H1 (cell line): ENCODE measurements at regions not wholly inside any gene's neighbourhood (a gene's known extent, or its start where the extent isn't known, plus 50 kb on each side); places are given as distances from the start of the nearest gene placed in this dataset.

Source experiments
- CTCF ChIA-PET: fragments of 300-600 bp; sonication (Branson Sonifier 250); formaldehyde crosslinking; loops from one replicate; lab custom pipeline; 2021; ENCODE audit not compliant: partially characterized antibody; lab: Charles Lee
- POLR2A ChIA-PET: fragments of 300-600 bp; sonication (Branson Sonifier 250); formaldehyde crosslinking; loops from one replicate; lab custom pipeline; 2021; ENCODE audit warnings: inconsistent platforms; ENCODE audit not compliant: partially characterized antibody; lab: Charles Lee
- DNase-seq, 2 experiments: peaks; one replicate each; pipeline versions ENCODE4 v3.0.0 to v3.0.0-alpha.2; 2010 to 2022; ENCODE audit warnings: low spot score in 2 of 2, low read depth in 1 of 2, mixed read lengths in 1 of 2
- FAIRE-seq: peaks from 2 replicates; lab custom pipeline; 2011; peaks lifted over from hg19 to GRCh38; lab: Jason Lieb, UNC
- H2AFZ ChIP-seq: 2 replicates; pipeline ENCODE4 v1.8.1; 2012; ENCODE audit warnings: low read length, inconsistent platforms
- H2AK5ac ChIP-seq: 2 replicates; pipeline ENCODE4 v1.6.1; 2013; ENCODE audit warnings: low read depth, low read length
- H2BK120ac ChIP-seq: replicated peaks from 2 replicates; pipeline ENCODE3; 2013; ENCODE audit warnings: low read depth, low read length, inconsistent platforms
- H2BK12ac ChIP-seq: 2 replicates; pipeline ENCODE4 v1.6.1; 2013; ENCODE audit warnings: low read depth, low read length
- H2BK15ac ChIP-seq: 2 replicates; pipeline ENCODE4 v1.6.1; 2013; ENCODE audit warnings: low read length
- H2BK20ac ChIP-seq: 2 replicates; pipeline ENCODE4 v1.6.1; 2013; ENCODE audit warnings: low read length
- H2BK5ac ChIP-seq: 2 replicates; pipeline ENCODE4 v1.6.1; 2013; ENCODE audit warnings: low read depth, low read length
- H3K14ac ChIP-seq: 2 replicates; pipeline ENCODE4 v1.6.1; 2013; ENCODE audit warnings: inconsistent platforms; ENCODE audit not compliant: insufficient read length
- H3K18ac ChIP-seq: 2 replicates; pipeline ENCODE4 v1.6.1; 2013; ENCODE audit warnings: low read length; ENCODE audit errors: extremely low read depth
- H3K23ac ChIP-seq: 2 replicates; pipeline ENCODE4 v1.6.1; 2013; ENCODE audit warnings: inconsistent platforms; ENCODE audit not compliant: insufficient read length
- H3K23me2 ChIP-seq: 2 replicates; pipeline ENCODE4 v1.6.1; 2013; ENCODE audit warnings: low read depth, low read length
- H3K27ac ChIP-seq: 2 replicates; pipeline ENCODE4 v1.6.1; 2011; ENCODE audit warnings: low read depth, low read length, inconsistent platforms
- H3K27me3 ChIP-seq, 4 experiments: replicated peaks in 1 of 4; 1 replicate in 1 of 4; 2 replicates in 3 of 4; pipeline versions ENCODE4 v1.6.1 to v1.8.1; 2011 to 2013; ENCODE audit warnings: low read length in 3 of 4, mild to moderate bottlenecking in 3 of 4, inconsistent platforms in 2 of 4, mixed read lengths in 2 of 4, moderate library complexity in 1 of 4; ENCODE audit not compliant: control insufficient read depth in 3 of 4, insufficient read depth in 3 of 4; ENCODE audit errors: extremely low read depth in 1 of 4
- H3K36me3 ChIP-seq, 4 experiments: 2 replicates each; pipeline versions ENCODE4 v1.6.1 to v1.8.1; 2011 to 2013; ENCODE audit warnings: mild to moderate bottlenecking in 4 of 4, low read length in 3 of 4, moderate library complexity in 2 of 4, control low read depth in 1 of 4, inconsistent platforms in 1 of 4; ENCODE audit not compliant: insufficient read depth in 4 of 4, control insufficient read depth in 2 of 4
- H3K4ac ChIP-seq: replicated peaks from 2 replicates; pipeline ENCODE3; 2013; ENCODE audit warnings: low read length, low read depth, mixed read lengths, inconsistent platforms; ENCODE audit not compliant: insufficient read length
- H3K4me1 ChIP-seq, 4 experiments: replicated peaks in 1 of 4; 1 replicate in 1 of 4; 2 replicates in 3 of 4; pipeline versions ENCODE4 v1.6.1 to v1.8.1; 2011 to 2013; ENCODE audit warnings: low read length in 3 of 4, inconsistent platforms in 2 of 4, mixed read lengths in 1 of 4; ENCODE audit not compliant: insufficient read depth in 4 of 4, control insufficient read depth in 3 of 4
- H3K4me2 ChIP-seq, 2 experiments: 2 replicates each; pipeline versions ENCODE4 v1.6.1 to v1.8.1; 2011 to 2013; ENCODE audit warnings: low read depth in 2 of 2, low read length in 2 of 2, control low read depth in 1 of 2, inconsistent platforms in 1 of 2, mild to moderate bottlenecking in 1 of 2; ENCODE audit not compliant: insufficient read depth in 1 of 2
- H3K4me3 ChIP-seq, 4 experiments: fragments of 200-600, 300-600 bp in 1 of 4; sonication (generic), shearing (Covaris generic), sonication (Bioruptor Twin) in 1 of 4; 2 replicates each; pipeline versions ENCODE4 v1.5.1 to v1.8.1; 2011 to 2016; ENCODE audit warnings: low read length in 4 of 4, low read depth in 3 of 4, control low read depth in 2 of 4, inconsistent platforms in 2 of 4, mild to moderate bottlenecking in 2 of 4, mixed read lengths in 1 of 4, moderate library complexity in 1 of 4; ENCODE audit not compliant: insufficient read depth in 2 of 4; ENCODE audit errors: extremely low read depth in 1 of 4
- H3K56ac ChIP-seq: replicated peaks from 2 replicates; pipeline ENCODE3; 2013; ENCODE audit warnings: low read depth, mild to moderate bottlenecking, mixed read lengths, low read length, inconsistent platforms; ENCODE audit not compliant: insufficient read length
- H3K79me1 ChIP-seq: 2 replicates; pipeline ENCODE4 v1.6.1; 2013; ENCODE audit warnings: low read depth, low read length, control low read depth
- H3K79me2 ChIP-seq, 2 experiments: 2 replicates each; pipeline versions ENCODE4 v1.6.1 to v1.8.1; 2012 to 2013; ENCODE audit warnings: low read length in 2 of 2, mild to moderate bottlenecking in 2 of 2, inconsistent platforms in 1 of 2; ENCODE audit not compliant: insufficient read depth in 2 of 2, control insufficient read depth in 1 of 2
- H3K9ac ChIP-seq, 4 experiments: replicated peaks in 1 of 4; 1 replicate in 1 of 4; 2 replicates in 3 of 4; pipeline versions ENCODE4 v1.6.1 to v1.8.1; 2011 to 2013; ENCODE audit warnings: low read depth in 3 of 4, low read length in 3 of 4, control low read depth in 2 of 4, mild to moderate bottlenecking in 2 of 4, moderate library complexity in 2 of 4, inconsistent platforms in 1 of 4; ENCODE audit errors: extremely low read depth in 1 of 4
- H3K9me3 ChIP-seq, 2 experiments: 2 replicates each; pipeline versions ENCODE4 v1.6.1 to v1.8.1; 2012 to 2013; ENCODE audit warnings: mild to moderate bottlenecking in 2 of 2, moderate library complexity in 2 of 2, control low read depth in 1 of 2, inconsistent platforms in 1 of 2, low read depth in 1 of 2, low read length in 1 of 2, mixed read lengths in 1 of 2; ENCODE audit not compliant: insufficient read depth in 2 of 2
- H4K20me1 ChIP-seq, 2 experiments: replicated peaks in 1 of 2; 2 replicates each; pipeline versions ENCODE3 to v1.8.1; 2011 to 2013; ENCODE audit warnings: inconsistent platforms in 2 of 2, low read length in 2 of 2, mild to moderate bottlenecking in 1 of 2; ENCODE audit not compliant: insufficient read depth in 2 of 2, control insufficient read depth in 1 of 2
- H4K5ac ChIP-seq: 2 replicates; pipeline ENCODE4 v1.6.1; 2013; ENCODE audit warnings: low read length, low read depth, mixed read lengths, inconsistent platforms; ENCODE audit not compliant: insufficient read length
- H4K8ac ChIP-seq: 2 replicates; pipeline ENCODE4 v1.8.0; 2013; ENCODE audit warnings: mild to moderate bottlenecking, moderate library complexity, low read length, inconsistent platforms; ENCODE audit not compliant: insufficient read depth; ENCODE audit errors: extremely low read depth
- H4K91ac ChIP-seq: replicated peaks from 2 replicates; pipeline ENCODE3; 2013; ENCODE audit warnings: low read length, mixed read lengths, inconsistent platforms; ENCODE audit not compliant: insufficient read length
- GABPA ChIP-seq: IDR thresholded peaks from 2 replicates; pipeline ENCODE4 v1.6.1; 2011; ENCODE audit warnings: mild to moderate bottlenecking, low read length, moderate library complexity, borderline replicate concordance; ENCODE audit not compliant: insufficient read depth
- GTF2F1 ChIP-seq: IDR thresholded peaks from 2 replicates; pipeline ENCODE4 v1.6.1; 2012; ENCODE audit warnings: low read depth, low read length, improper control_type of control experiment, borderline replicate concordance
- JUND ChIP-seq: IDR thresholded peaks from 2 replicates; pipeline ENCODE4 v1.6.1; 2011; ENCODE audit warnings: mild to moderate bottlenecking, improper control_type of control experiment, low read length
- SP4 ChIP-seq: IDR thresholded peaks from 2 replicates; pipeline ENCODE4 v1.6.1; 2012; ENCODE audit warnings: low read length, inconsistent platforms
- TAF7 ChIP-seq: optimal IDR thresholded peaks from 2 replicates; pipeline ENCODE3; 2011; ENCODE audit warnings: low read depth, mild to moderate bottlenecking, inconsistent platforms, low read length, moderate library complexity, borderline replicate concordance
- WGBS, 2 experiments: shearing (Covaris generic) in 1 of 2; methylation state at CpG; one replicate each; pipeline versions ENCODE4 v1.1.6 to v1.1.7; 2013 to 2015; ENCODE audit warnings: low lambda C conversion rate in 2 of 2, mixed read lengths in 2 of 2, inconsistent platforms in 1 of 2, low coverage in 1 of 2, missing lambda C conversion rate in 1 of 2; ENCODE audit not compliant: insufficient replicate concordance in 2 of 2, insufficient coverage in 1 of 2, insufficient read length in 1 of 2; ENCODE audit errors: extremely low coverage in 1 of 2, missing lambda C conversion rate in 1 of 2; 5-methylcytosine and 5-hydroxymethylcytosine counted together

DNA sequence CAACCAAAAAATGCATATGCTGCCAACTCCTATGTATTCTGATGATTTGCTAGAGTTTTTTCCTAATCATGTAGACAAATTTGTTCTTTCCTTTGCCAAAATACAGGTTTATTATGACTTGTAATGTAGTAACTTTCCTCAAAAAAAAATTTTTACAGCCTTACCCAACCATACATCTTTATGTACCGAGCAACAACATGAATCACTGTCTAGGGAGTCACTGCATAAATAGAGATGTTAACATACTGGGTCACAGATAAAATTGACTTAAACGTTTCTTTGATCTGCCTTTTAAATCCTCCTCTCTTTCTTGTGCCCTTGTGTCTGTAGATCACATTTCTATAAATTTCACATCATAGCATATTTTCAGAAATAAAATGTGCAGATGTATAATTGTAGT, 143.6 kb downstream of the MBD2 start:
- Histone ChIP-seq H3K36me3 (no peaks in the 10 kb centered on the region; a peak in 1 of 8 replicates), H3K9me3 (peaks cover 10 to 15% of the 10 kb centered on the region in 2 experiments; a peak in 3 of 4 replicates), H4K5ac (no peak overlapping the region), H3K27ac (no peak overlapping the region), H3K4me2 (no peak overlapping the region), H3K9ac (no peak overlapping the region), H2BK120ac (no peak overlapping the region), H3K4ac (no peak overlapping the region), H3K23me2 (no peaks in the 10 kb centered on the region), H3K27me3 (no peaks in the 10 kb centered on the region), H2BK12ac (no peak overlapping the region), H4K91ac (no peak overlapping the region), H3K4me1 (no peaks in the 10 kb centered on the region), H3K56ac (no peak overlapping the region), H2AFZ (no peak overlapping the region), H3K4me3 (no peak overlapping the region), H4K8ac (no peak overlapping the region)
- no peak for DNase-seq
- CTCF ChIA-PET: no interaction called here
- TF ChIP-seq GTF2F1: no peak
- no peak for TF ChIP-seq JUND
- TF ChIP-seq TAF7: no peak
- no peak for TF ChIP-seq SP4
- no peak for TF ChIP-seq GABPA
- TF ChIP-seq, all 59 proteins: peak for 0
- no peak for FAIRE-seq
- Histone ChIP-seq H2BK15ac (no peak overlapping the region), H3K18ac (no peak overlapping the region), H2BK5ac (no peak overlapping the region), H4K20me1 (no peaks in the 10 kb centered on the region), H2BK20ac (no peak overlapping the region), H3K79me1 (no peaks in the 10 kb centered on the region), H3K23ac (no peak overlapping the region), H3K79me2 (no peaks in the 10 kb centered on the region), H3K14ac (no peak overlapping the region), H2AK5ac (no peak overlapping the region)
- POLR2A ChIA-PET: no interaction called here
- WGBS, 2 experiments: 92% methylated on average over 2 of the region's 2 CpGs; no CpG with 5 or more reads in 1 of the 2 experiments
